ENCODE measurements at regions not wholly inside any gene's neighbourhood (a gene's known extent, or its start where the extent isn't known, plus 50 kb on each side); places are given as distances from the start of the nearest gene placed in this dataset.

DNA sequence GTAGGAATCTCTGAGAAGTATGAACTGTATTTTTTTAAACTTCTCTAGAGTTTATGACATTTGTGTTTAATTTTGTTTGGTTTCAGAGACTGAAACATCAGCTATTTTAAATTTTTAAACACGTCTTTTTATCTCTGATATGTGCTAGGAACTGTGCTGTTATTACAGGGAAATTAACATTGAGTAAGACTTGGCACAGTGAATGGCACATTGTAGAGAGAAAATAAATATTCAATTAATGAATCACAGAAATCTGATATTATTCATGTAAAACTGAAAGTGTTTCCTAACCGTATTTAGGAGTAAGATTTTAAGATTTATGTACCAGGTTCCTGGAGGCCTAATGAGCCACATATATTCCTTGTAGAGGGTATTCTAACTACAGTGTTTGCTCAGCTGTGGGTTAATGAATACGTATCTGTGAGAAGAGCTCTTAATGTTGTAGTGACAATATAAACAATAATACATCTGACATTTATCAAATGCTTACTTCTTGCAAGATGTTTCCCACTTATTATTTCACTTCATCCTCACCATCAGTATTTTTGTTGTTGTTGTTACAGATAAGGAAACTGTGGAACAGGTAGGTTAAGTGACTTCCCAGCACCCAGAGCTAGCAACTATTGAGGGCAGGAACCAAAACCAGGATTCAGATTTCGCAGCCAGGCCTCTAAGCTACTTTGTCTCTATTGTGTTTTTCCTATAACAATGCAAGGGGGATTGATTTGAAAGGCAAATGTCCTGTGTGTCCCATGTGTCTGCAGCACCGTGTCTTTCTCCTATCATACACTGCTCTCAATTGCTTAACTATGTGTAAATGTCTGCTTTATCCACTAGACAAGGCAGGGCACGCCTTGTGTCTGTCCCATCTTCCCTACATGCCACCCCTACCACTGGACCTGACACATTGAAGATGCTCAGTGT is 121.1 kb upstream of the FAM9C start:
- TF ChIP-seq, protein P1, sequence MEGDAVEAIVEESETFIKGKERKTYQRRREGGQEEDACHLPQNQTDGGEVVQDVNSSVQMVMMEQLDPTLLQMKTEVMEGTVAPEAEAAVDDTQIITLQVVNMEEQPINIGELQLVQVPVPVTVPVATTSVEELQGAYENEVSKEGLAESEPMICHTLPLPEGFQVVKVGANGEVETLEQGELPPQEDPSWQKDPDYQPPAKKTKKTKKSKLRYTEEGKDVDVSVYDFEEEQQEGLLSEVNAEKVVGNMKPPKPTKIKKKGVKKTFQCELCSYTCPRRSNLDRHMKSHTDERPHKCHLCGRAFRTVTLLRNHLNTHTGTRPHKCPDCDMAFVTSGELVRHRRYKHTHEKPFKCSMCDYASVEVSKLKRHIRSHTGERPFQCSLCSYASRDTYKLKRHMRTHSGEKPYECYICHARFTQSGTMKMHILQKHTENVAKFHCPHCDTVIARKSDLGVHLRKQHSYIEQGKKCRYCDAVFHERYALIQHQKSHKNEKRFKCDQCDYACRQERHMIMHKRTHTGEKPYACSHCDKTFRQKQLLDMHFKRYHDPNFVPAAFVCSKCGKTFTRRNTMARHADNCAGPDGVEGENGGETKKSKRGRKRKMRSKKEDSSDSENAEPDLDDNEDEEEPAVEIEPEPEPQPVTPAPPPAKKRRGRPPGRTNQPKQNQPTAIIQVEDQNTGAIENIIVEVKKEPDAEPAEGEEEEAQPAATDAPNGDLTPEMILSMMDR (conservative IDR thresholded peaks at IDR 0.05; ENCODE audit: low read depth, low read length), result no peak
- TF ChIP-seq EZH2phosphoT487 (IDR thresholded peaks at IDR 0.05; ENCODE audit: borderline replicate concordance, low read length) (no peak), EZH2 (IDR thresholded peaks at IDR 0.05; ENCODE audit: low read length, unreplicated experiment) (no peak)

All from PC-3 (cell line).